Activated T-cell treated with anti-CD3 and anti-CD28 coated beads for 1 hour (primary cell): ENCODE measurements at regions not wholly inside any gene's neighbourhood (a gene's known extent, or its start where the extent isn't known, plus 50 kb on each side); places are given as distances from the start of the nearest gene placed in this dataset.
"Not testable (repeated sequence)": the region's sequence is repeated elsewhere in the genome, so short reads cannot be mapped to it uniquely, and the experiment has no call there.

Experiments used
- DNase-seq: peaks from one replicate; pipeline ENCODE4 v3.0.0-alpha.2; 2020; ENCODE audit warnings: low read depth

DNA sequence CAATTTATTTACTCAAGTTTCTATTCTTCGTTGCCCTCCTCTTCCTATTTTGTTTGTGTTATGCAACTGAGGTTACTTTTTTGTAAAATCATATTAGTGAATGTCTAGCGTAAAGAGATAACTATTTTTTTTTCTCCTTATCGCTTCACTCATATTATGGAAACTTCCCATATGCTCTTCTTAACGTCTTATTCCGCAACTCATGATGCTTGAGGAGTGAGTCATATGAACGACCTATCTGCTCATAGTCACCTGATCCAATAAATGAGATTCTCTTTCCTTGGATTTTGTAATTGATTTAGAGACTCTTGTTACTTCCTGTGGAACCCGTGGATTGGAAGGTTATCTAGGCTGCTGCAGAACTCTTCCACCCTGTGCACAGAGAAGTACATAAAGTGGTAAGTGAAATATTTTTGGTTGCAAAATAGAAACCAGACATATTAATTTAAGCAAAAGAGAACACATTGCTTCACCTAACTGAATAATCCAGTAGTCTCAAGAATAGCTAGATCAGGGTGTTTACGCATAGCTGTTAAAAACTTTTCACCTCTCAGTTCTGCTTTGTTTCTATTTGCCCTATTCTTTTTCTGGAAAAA lies 719.3 kb upstream of the SGO1 start:
- DNase-seq = no peak

DNA sequence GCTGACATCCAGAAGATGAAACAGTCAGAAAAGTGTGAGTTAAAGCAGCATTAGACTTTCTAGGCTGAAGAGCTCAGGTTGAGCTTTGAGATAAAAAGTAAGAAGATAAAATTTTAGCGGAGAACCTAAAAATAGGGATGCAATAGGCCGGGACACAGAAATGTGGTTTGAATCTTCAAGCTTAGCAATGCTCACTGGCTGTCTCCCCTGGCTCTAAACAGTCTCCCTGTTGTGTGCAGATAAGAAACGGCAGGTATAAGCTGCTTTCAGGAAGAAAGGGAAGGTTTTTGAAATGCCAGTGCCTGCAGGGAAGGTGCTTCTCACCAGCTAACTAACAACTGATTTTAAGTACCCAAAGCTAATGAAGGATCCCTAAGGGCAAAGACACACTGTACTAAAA lies 718.7 kb upstream of the SGO1 start:
- no peak for DNase-seq

DNA sequence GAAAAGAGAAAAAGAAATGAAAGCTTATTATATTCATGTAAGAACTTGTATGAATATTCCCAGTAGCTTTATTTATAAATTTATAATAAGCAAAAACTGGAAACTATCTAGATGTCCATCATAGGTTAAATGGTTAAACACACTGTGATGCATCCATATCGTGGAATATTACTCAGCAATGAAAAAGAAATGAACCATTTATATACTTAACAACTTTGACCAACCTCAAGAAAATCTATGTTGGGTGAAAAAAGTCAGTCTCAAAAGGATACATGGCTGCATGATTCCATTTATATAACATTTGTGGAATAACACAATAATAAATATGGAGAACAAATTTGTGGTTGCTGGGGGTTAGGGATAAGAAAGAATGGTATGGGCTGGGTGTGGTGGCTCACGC lies 713.0 kb upstream of the SGO1 start:
- no peak for DNase-seq

DNA sequence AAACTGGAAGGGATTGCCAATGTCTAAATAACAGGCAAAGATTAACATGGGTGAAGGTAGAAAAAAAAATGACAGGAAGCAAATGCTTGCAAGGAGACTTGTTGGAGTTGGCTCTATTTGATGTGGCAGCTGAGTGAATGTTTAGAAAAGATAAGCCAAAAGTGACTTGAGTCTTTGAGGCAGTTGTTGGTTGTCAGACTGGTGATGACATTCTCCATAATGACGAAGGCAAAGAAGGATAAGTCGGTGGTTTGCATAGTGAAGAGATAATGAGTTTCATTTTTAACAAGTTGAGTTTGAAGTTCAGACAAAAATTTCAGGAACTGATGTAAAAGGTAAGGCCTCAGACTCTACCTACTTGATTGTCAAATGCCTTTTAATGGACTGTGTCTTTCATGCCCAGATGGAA lies 704.1 kb upstream of the SGO1 start:
- no peak for DNase-seq

DNA sequence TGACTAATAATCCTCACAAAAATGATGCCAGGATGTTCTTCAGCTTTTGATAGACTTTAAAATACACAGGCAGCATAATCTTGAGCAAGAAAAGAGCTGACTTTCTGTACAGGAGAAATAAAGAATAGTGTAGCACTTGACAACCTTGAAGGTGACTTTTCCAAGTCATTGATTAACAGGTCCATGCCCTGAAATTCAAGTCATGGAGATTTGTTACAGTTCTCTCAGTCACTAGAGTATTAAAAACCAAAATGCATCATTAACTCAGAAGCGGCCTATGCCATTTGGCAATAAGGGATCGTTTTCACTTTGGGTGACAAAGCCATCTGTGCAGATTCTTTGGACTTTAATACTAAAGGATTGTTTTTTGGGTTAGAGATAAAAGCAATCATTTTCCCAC lies 692.7 kb upstream of the SGO1 start:
- DNase-seq = no peak

DNA sequence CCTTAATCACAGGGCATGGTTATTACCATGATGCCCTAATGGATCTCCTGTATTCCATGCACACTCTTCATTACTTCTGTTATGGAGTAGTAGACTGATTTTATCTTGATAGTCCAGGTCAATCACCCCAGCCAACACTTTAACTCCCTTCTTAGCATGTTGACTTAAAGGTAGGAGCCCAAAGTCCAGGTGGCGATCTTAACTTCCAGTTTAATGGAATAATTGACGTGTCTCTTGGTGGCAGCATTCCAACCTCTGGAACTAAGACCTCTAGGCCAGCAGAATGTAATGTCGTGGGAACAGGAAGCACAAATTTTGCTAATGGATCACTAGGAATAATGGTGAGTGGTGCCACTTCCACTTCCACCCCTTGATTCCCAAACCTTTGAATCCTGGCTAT lies 687.2 kb upstream of the SGO1 start:
- DNase-seq = no peak

DNA sequence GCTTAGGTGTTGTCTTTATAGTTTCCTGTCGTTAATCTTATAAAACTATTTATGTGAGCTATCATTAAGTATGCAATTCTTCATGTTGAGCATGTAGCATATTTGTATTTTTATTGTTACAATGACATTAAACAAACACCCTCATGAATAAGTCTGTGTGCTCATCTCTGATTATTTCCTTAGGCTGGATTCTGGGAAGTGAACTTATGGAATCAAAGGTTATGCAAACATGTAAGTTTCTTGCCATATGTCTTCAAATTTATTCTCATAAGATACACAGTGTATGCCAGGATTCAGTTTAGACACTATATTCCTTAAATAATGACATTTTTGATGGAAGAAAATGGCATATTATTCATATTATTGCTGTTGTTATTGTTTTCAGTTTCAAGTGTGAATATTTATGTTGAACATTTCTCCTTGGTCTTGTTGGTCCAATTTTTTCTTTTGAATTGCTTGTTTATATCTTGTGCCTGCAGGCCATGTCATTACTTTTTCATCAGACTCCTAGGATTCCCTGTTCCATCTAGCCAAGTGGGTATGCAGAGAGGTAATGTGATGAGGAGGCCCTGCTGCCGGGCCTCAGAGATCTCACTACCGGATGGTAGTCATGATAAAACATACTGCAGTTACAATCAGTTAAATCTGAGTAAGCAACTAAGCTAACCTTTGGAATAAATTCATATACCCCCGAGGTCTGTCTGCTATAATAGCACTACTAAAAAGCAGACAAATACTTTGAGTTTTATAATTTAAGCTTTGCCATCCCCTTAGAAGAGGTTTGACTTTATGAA lies 684.3 kb upstream of the SGO1 start:
- no peak for DNase-seq

DNA sequence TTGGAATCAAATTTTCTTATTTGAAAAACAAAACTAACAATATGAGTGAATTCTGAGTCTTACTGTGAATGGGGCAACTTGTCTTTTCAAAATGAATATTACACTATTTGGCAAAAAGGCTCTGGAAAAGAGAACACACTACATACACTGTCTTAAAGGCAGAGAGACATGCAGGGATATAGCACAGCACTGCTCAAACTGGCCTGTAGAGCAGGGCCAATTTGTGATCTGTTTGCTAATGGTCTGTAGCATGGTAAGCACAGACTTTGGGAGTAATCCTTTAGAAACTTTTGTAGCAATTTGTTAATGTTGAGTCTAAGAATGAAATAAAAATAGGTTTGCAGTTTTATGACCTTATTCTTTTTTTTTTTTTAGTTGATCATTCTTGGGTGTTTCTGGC lies 679.8 kb upstream of the SGO1 start:
- no peak for DNase-seq

DNA sequence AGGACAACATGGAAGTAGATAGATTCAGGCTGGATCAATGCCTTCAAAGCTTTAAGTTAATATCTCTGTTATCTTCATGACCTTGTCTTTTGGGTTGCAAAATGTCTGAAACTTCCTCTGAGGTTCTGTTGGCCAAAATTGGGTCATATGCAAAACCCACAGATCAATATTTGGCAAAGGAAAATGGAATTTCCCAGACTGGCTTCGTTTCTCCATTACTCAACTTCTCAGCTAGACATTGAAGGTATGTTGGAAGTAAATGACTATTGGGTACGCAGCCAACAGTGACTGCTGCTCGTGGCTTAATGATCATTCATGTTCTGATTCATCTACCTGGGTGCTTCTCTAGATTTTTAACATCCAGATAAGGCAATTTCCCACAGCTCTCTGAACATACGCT lies 675.4 kb upstream of the SGO1 start:
- DNase-seq = no peak

DNA sequence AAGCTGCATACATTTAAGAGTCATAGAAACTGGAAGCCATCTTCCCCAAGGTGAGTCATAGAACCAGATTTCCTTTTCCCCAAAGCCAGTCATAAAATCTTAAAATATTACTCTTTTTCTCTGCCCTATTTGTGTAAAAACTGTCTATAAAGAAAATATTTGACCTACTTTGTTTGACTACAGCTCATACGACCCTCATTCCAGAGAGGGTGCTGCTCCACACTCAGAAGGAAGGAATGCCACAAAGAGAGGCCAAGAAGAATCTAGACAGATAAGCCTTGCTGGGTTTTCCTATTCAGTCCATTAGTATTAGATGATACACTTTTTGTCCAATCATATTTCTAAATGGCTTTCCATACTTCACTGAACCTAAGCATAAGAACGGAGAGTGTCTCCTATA lies 671.6 kb upstream of the SGO1 start:
- no peak for DNase-seq

DNA sequence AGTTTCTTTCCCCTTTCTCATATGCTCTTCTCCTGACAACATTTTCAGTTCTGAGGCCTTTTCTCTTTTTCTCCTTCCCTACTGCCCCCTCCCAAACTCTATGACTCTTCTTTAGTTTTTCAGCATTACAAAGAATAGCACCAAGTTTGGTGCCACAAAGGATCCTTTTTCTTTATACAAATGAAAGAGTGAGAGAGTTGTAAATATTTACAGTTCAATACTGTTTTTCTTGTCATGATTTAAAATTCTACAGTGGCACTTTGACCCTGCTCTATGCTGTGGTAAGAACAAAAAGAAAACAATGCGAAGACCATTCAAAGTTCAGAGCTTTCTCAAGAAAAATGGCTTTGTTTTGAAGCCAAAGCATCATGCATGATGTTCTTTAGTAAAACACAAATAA lies 667.9 kb upstream of the SGO1 start:
- DNase-seq = no peak

DNA sequence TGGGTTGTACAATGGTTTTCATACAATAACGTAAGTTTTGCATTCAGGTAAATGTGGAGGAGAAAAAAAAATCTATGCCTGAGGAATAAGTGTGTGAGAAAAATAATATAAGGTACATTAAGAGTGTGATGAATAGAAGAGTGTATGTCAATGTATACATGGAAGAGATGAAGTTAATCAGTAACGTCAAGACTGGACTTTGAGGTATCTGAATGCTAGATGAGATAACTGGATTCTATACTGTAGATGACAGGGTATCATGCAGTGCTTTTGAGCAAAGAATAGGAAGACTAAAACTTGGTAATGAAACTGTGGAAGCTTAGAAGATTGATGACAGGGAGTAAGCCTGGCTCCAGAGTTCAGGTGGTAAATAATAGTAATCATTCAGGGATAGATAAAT lies 666.7 kb upstream of the SGO1 start:
- no peak for DNase-seq

DNA sequence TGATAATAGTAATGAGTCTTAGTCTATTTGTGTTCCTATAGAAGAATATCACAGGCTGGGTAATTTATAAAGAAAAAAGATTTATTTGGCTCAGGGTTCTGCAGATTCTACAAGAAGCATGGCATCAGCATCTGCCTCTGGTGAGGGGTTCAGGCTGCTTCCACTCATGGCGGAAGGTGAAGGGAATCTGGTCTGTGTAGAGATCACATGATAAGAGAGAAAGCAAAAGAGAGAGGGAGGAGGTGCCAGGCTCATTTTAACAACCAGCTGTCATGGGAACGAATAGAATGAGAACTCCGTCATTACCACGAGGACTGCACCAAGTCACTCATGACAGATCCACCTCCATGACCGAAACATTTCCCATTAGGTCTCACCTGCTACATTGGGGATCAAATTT lies 664.0 kb upstream of the SGO1 start:
- DNase-seq = no peak

DNA sequence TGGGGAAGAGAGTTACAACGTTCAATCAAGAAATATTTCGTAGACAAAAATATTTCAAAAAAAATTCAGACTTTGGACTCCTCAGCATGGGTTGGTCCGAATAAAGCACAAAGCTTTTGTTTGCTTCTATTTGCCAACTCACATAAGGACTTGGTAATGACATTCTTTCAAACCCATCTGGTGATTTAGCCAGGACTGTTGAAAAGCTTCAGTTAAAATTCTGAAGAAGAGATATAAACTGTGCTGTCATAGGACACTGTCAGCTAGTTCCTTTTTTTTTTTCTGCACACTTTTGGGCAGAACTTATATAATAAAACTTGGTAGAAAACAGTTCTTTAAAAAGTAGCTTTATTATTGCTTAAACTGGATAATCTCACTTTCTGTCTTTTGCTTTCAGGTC lies 660.8 kb upstream of the SGO1 start:
- DNase-seq = no peak

DNA sequence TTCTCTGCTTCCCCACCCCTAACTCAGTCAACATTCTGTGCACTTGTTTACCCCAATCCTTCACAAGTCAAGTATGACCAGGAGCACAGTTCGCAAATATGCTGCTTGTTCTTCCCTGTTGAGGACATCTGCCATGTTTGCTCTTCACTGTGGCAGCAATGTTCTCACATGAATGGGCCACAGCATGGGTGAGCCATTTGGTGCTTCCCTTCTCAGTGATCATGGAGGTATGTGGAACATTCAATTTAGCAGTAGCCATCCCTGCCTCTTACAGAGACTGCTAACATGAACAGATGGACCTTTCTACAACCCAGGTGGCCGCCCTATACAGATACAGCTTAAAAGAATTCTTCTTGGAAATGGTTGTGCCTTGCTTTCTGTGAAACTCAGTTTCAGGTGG lies 660.1 kb upstream of the SGO1 start:
- no peak for DNase-seq

DNA sequence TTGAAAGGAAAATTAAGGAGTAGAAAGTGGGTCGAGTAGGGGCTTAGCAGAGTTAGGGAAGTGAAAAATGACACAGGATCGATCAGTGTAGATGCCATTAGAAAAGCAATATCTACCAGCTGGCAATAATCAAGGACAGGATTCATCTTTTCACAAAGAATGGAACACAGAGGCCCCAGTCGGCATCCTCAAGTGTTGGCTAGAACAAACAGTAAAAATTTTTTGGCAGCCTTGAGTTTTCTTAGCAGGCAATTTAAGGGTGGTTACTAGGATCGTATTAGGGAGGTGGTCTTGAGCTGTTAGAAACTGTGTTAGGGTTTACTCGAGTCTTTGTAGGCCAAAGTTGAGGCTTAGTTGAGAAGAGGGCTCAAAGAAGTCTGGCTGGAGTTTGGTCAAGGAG lies 658.8 kb upstream of the SGO1 start:
- DNase-seq = no peak

DNA sequence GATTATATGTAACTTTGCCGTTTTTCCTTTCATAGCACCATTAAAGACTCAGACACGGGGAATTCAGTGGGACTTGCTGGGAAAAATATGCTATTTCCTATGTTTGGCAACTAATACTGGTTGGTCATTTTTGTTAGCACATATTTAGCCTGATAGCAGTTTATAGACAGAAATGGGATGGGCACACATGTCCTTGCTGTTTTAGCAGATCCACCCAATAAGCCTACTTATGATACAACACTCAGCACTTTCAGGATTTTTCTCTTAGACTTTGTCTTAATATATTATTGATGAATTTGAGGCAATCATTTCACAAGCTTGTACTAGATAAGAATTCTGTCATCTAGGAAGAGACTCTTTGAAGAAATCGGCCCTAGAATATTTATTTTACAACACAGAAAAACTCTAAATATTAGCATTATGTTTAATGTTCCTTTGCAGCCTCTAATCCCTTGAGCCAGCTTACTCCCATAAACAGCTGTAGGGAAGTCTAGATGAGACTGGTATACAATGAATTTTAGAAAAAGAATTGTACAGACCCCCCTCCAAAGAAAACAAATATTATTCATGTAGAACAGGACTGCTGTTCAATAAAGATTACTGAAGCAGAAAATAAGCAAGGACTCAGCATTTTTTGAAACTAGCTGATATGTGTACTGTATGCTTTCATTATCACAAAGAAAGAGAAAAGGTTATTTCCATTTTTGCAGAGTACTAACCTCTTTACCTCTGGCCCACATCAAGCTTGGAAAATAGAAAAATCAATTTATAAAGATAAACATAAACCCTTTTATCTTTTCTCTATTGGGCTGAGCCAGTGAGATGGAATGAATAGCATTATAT lies 656.8 kb upstream of the SGO1 start:
- DNase-seq = no peak

DNA sequence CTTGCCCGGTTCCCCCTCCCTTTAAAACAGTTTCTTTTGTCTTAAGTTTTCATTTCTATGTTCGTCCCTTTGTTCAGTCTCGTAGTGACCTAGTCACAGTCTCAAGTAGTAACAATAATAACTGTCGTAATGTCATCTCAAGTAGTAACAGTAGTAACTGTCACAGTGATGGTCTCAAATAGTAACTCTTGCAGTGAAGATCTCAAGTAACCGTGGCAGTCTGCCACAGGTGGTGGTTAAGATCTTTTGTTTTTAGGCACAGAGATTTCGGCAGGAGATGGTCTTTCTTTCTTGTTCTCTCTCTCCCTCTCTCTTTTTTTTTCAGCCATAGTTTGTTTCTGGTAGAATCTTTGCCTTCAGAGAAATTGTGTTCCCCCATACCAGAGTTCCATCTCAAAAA lies 656.0 kb upstream of the SGO1 start:
- DNase-seq = no peak

DNA sequence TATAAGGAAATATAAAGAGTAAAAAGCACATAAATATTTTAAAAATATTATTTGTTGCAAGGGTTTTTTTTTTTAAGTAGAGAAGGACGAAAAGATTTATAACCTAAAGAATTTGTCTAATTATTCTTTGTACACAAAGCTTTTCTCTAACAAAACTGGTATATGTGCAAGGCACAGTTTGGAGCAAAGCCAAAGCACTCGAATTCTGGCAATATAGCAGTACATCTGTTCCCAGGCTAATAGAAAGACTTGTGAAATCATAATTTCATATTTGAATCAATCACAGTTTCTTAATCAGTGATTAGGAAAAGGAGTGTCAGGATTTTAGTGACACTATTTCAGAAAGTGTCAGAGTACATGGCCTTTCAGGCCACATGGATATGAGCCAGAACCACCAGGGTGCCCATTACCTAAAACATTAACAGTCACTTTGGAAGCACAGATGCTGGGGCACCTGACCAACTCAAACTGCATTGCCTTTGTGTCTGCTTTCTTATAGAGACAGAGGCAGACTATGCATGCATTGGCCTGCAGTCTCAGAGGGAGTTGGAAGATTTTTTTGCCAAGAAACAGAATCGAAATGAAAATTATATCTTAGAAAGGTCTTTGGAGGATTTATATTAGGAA lies 651.8 kb upstream of the SGO1 start:
- no peak for DNase-seq

DNA sequence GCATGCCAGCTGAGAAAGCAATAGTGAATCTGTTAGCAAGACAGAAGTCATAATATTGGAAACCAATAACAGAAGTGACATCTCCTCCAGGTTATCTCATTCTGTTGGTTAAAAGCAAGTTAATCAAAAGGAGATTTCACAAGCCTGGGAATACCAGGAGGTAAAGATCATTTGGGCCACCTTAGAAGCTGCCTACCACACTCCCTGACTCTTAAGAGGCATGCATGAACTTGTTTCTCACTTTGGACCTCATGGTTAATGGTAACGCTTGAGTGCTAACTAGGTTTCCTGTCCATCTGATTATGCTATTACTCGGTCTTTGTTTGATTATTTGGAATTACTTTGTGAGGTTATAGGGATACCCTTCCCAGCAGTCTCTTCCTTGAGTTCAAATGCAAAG lies 650.8 kb upstream of the SGO1 start:
- no peak for DNase-seq

DNA sequence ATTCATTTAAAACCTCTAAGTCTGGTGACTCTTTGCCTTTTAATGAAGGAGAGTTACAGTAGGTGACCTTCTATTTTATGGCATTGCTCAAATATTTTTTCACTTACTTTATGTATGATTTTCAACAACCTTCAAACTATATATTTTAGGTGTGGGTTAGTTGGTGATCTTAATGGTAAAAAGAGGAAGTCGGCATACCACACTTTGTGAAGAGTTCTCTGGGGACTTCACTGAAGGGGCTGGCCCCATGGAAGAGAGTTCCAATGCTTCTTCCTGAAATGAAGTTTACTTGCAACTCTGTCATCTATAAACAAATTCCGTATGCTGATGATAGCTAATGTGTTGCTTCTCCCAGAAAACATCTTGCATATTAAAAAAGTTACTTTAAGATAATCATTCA lies 647.0 kb upstream of the SGO1 start:
- no peak for DNase-seq

DNA sequence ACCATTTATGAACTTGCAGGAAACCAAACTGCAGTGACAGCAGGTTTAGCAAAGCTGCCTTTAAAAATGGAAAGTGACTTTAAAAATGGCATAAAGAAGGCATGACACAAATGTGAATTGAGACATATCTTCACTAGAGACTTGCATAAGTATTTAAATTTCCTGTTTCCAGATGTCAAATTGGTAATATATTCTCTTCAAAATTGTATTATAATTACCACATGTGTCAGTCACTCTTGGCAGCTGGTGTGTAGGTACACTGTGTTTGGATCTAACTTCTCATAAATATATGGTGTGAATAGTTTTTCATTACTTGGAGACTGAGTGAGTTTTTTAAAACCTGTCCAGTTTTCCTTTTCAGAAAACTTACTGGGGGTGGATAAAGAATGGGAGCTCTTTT lies 636.2 kb upstream of the SGO1 start:
- DNase-seq = no peak

DNA sequence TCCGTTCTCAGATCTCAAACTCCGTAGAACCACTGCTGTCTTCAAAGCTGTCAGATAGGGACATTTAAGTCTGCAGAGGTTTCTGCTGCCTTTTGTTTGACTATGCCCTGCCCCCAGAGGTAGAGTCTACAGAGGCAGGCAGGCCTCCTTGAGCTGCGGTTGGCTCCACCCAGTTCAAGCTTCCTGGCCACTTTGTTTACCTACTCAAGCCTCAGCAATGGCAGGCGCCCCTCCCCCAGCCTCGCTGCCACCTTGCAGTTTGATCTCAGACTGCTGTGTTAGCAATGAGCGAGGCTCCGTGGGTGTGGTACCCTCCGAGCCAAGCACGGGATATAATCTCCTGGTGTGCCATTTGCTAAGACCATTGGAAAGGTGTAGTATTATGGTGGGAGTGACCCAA lies 634.9 kb upstream of the SGO1 start:
- not testable (repeated sequence) for DNase-seq
